GM12878 (cell line): ENCODE measurements at regions not wholly inside any gene's neighbourhood (a gene's known extent, or its start where the extent isn't known, plus 50 kb on each side); places are given as distances from the start of the nearest gene placed in this dataset.

Experiments
- ATAC-seq: fragments of 200-7000 bp; cut with Tn5 transposase; 3 replicates; pipeline ENCODE4 v1.9.1; 2020; ENCODE audit warnings: mild to moderate bottlenecking, moderate library complexity
- BruUV-seq: library from RNA; stranded (reverse); fragments of 400-500 nt; replicated peaks from 2 replicates; lab custom pipeline; 2021; lab: Mats Ljungman, UMichigan
- CTCF ChIA-PET: fragments of 300-600 bp; sonication (Branson Sonifier 250); formaldehyde crosslinking; extraction: SDS; loops from one replicate; lab custom pipeline; 2021; ENCODE audit warnings: inconsistent platforms; lab: Yijun Ruan, JAX
- POLR2A ChIA-PET: fragments of 350-600 bp; formaldehyde crosslinking; extraction: SDS; loops from one replicate; lab custom pipeline; 2021; ENCODE audit warnings: inconsistent platforms; lab: Charles Lee
- RAD21 ChIA-PET: fragments of 300-600 bp; sonication (Branson Sonifier 250); formaldehyde crosslinking; loops from one replicate; lab custom pipeline; 2023; ENCODE audit warnings: antibody characterized with exemption; ENCODE audit not compliant: unreplicated experiment; lab: Charles Lee
- SMC1A ChIA-PET: fragments of 300-600 bp; sonication (Branson Sonifier 250); formaldehyde crosslinking; loops from one replicate; lab custom pipeline; 2023; ENCODE audit not compliant: unreplicated experiment, uncharacterized antibody; lab: Charles Lee
- DNase-seq: peaks from one replicate; pipeline ENCODE4 v3.0.0-alpha.2; 2011; ENCODE audit warnings: low read depth, low spot score
- FAIRE-seq: peaks from 3 replicates; lab custom pipeline; 2011; peaks lifted over from hg19 to GRCh38; lab: Jason Lieb, UNC
- H2AFZ ChIP-seq: 2 replicates; pipeline ENCODE4 v1.6.0; 2011; ENCODE audit warnings: low read depth, low read length, control low read depth; ENCODE audit not compliant: control insufficient read depth
- H3K27ac ChIP-seq: 2 replicates; pipeline ENCODE4 v1.5.1; 2011; ENCODE audit warnings: control low read depth; ENCODE audit not compliant: control insufficient read depth, insufficient read depth
- H3K27me3 ChIP-seq, 2 experiments: replicated peaks in 1 of 2; 2 replicates each; pipeline versions ENCODE4 v1.6.0 to v1.6.1; 2011; ENCODE audit warnings: low read length in 1 of 2; ENCODE audit not compliant: control insufficient read depth in 2 of 2, insufficient read depth in 2 of 2
- H3K36me3 ChIP-seq, 2 experiments: 2 replicates each; pipeline ENCODE4 v1.5.1; 2011; ENCODE audit warnings: low read length in 1 of 2; ENCODE audit not compliant: control insufficient read depth in 2 of 2, insufficient read depth in 2 of 2
- H3K4me1 ChIP-seq: 2 replicates; pipeline ENCODE4 v1.6.1; 2011; ENCODE audit warnings: mild to moderate bottlenecking, low read length, moderate library complexity, mixed read lengths; ENCODE audit not compliant: control insufficient read depth, insufficient read depth
- H3K4me2 ChIP-seq: 2 replicates; pipeline ENCODE4 v1.6.0; 2011; ENCODE audit warnings: control low read depth; ENCODE audit not compliant: control insufficient read depth, insufficient read depth
- H3K4me3 ChIP-seq: fragments of 200-600 bp; sonication (generic); 2 replicates; pipeline ENCODE4 v1.5.1; 2016
- H3K79me2 ChIP-seq: 2 replicates; pipeline ENCODE4 v1.6.0; 2011; ENCODE audit warnings: low read length; ENCODE audit not compliant: control insufficient read depth, insufficient read depth
- H3K9ac ChIP-seq: 2 replicates; pipeline ENCODE4 v1.8.0; 2011; ENCODE audit warnings: low read length, control low read depth, mixed read lengths; ENCODE audit not compliant: control insufficient read depth, insufficient read depth
- H3K9me3 ChIP-seq: replicated peaks from 3 replicates; pipeline ENCODE4 v1.5.1; 2011; ENCODE audit warnings: mild to moderate bottlenecking, low read length; ENCODE audit not compliant: control insufficient read depth, insufficient read depth
- H4K20me1 ChIP-seq: 2 replicates; pipeline ENCODE4 v1.6.0; 2011; ENCODE audit not compliant: control insufficient read depth, insufficient read depth
- GABPA ChIP-seq: IDR thresholded peaks from 2 replicates; pipeline ENCODE4 v1.6.1; 2014; ENCODE audit warnings: antibody characterized with exemption, low read depth, mild to moderate bottlenecking, inconsistent platforms
- GATAD2B ChIP-seq: fragments of 450-650 bp; conservative IDR thresholded peaks from 2 replicates; pipeline ENCODE4 v1.6.1; 2017; ENCODE audit warnings: low read depth, mild to moderate bottlenecking, moderate library complexity
- HDGF ChIP-seq: fragments of 450-650 bp; IDR thresholded peaks from 2 replicates; pipeline ENCODE4 v1.6.1; 2016; ENCODE audit warnings: antibody characterized with exemption
- IRF3 ChIP-seq: fragments of 450-650 bp; IDR thresholded peaks from 2 replicates; pipeline ENCODE4 v1.6.1; 2014; ENCODE audit warnings: mild to moderate bottlenecking
- KDM1A ChIP-seq: fragments of 200-600 bp; sonication (generic); IDR thresholded peaks from 2 replicates; pipeline ENCODE4 v1.6.1; 2016; ENCODE audit warnings: borderline replicate concordance
- NFIC ChIP-seq: IDR thresholded peaks from 2 replicates; pipeline ENCODE4 v1.6.1; 2012; ENCODE audit warnings: low read depth, mild to moderate bottlenecking, inconsistent platforms, low read length, moderate library complexity
- NFXL1 ChIP-seq: fragments of 450-650 bp; IDR thresholded peaks from 2 replicates; pipeline ENCODE4 v1.6.1; 2017; ENCODE audit warnings: antibody characterized with exemption, mild to moderate bottlenecking, borderline replicate concordance
- NRF1 ChIP-seq: conservative IDR thresholded peaks from 2 replicates; pipeline ENCODE4 v1.6.1; 2011; ENCODE audit warnings: mild to moderate bottlenecking, low read depth, low read length, improper control_type of control experiment
- SREBF1 ChIP-seq: IDR thresholded peaks from 2 replicates; pipeline ENCODE4 v1.6.1; 2012; ENCODE audit warnings: mild to moderate bottlenecking, low read length
- SRF ChIP-seq, 2 experiments: IDR thresholded peaks; 2 replicates each; pipeline ENCODE4 v1.6.1; 2011; ENCODE audit warnings: low read depth in 2 of 2, low read length in 2 of 2, mild to moderate bottlenecking in 1 of 2, moderate library complexity in 1 of 2
- SUPT20H ChIP-seq: IDR thresholded peaks from 2 replicates; pipeline ENCODE4 v1.6.1; 2011; ENCODE audit warnings: low read depth, mild to moderate bottlenecking, low read length, moderate library complexity, borderline replicate concordance; ENCODE audit not compliant: control insufficient read depth
- ZNF592 ChIP-seq: fragments of 450-650 bp; IDR thresholded peaks from 2 replicates; pipeline ENCODE4 v1.6.1; 2017; ENCODE audit warnings: mild to moderate bottlenecking, moderate library complexity
- WGBS: methylation state at CpG from one replicate; pipeline ENCODE4 v1.1.6; 2016; ENCODE audit warnings: low lambda C conversion rate; ENCODE audit not compliant: insufficient replicate concordance, insufficient coverage; ENCODE audit errors: missing lambda C conversion rate; 5-methylcytosine and 5-hydroxymethylcytosine counted together
- in situ Hi-C: fragments of 300-500 bp; cut with MboI; formaldehyde crosslinking; loops from 9 replicates; pipeline ENCODE4 v1.14.3; 2018; ENCODE audit warnings: mixed read lengths
- intact Hi-C: fragments of 100-400 bp; cut with micrococcal nuclease; formaldehyde crosslinking; loops from one replicate; pipeline ENCODE4 v1.14.2; 2022; ENCODE audit not compliant: unreplicated experiment

GRCh38 chr3:188976407-188976806, 195.4 kb upstream of the TPRG1 start:
- no peak for TF ChIP-seq NRF1
- no peak for TF ChIP-seq SREBF1
- TF ChIP-seq GATAD2B, result no peak
- TF ChIP-seq ZNF592, result no peak
- no peak for TF ChIP-seq HDGF
- TF ChIP-seq SRF (IDR thresholded peaks at IDR 0.05; ENCODE audit: low read depth in 2 of 2, low read length in 2 of 2), result no peak
- TF ChIP-seq NFIC, result no peak
- TF ChIP-seq NFXL1, result no peak
- TF ChIP-seq IRF3, result no peak
- TF ChIP-seq GABPA, result no peak
- TF ChIP-seq KDM1A, result no peak
- no peak for TF ChIP-seq SUPT20H
- H4K20me1 ChIP-seq, result no peaks in the 10 kb centered on the region
- POLR2A ChIA-PET, result no interaction called here
- DNase-seq (no peak), ATAC-seq (no peak), FAIRE-seq (no peak)
- no peaks in the 10 kb centered on the region for H3K9me3 ChIP-seq
- peaks cover 0 to 10% of the 10 kb centered on the region in 2 experiments; a peak in 1 of 4 replicates for H3K27me3 ChIP-seq
- no peaks in the 10 kb centered on the region for H3K4me1 ChIP-seq
- no peak overlapping the region for H3K9ac ChIP-seq
- H3K4me2 ChIP-seq, result no peak overlapping the region
- SMC1A ChIA-PET, result interaction anchor here (0.6 to 1.2 kb wide), 2 partner anchors 21 to 1233 kb away, joined by 3 read pairs; no protein-coding TSS in a partner anchor
- no peaks in the 10 kb centered on the region for H3K36me3 ChIP-seq
- intact Hi-C loops, result no loop called here
- RAD21 ChIA-PET, result no interaction called here
- CTCF ChIA-PET, result no interaction called here
- H3K27ac ChIP-seq, result no peak overlapping the region
- H3K79me2 ChIP-seq, result no peaks in the 10 kb centered on the region
- no peak overlapping the region for H3K4me3 ChIP-seq
- 33% methylated on average over 3 of the region's 4 CpGs for WGBS
- BruUV-seq, result no TSS peak
- no peak overlapping the region for H2AFZ ChIP-seq
- in situ Hi-C loops, result no loop called here
